ENCODE measurements at regions not wholly inside any gene's neighbourhood (a gene's known extent, or its start where the extent isn't known, plus 50 kb on each side); places are given as distances from the start of the nearest gene placed in this dataset.

DNA sequence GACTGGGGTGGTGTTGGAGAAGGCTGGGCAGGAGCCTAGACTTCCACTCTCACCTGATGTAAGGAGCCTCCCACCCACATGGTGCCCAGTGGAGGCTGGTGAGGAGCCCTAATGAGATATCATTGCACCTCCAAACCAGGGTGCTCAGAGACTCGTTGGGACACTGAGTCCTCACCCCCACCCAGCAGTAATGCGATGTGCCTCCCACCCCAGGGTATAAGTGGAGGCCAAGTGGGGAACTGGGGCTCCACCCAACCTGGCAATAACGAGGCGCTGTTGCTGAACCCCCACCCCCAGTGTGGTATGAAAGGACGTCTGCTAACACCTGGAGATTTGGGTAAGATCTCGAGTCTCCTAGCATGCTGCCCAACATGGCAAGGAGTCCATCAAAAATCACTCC, 510.2 kb downstream of the PREX1 start:
- DNase-seq (ENCODE audit: insufficient read length, low spot score) (no peak), FAIRE-seq (no peak)
- TF ChIP-seq POU2F2 (IDR thresholded peaks at IDR 0.05; ENCODE audit: low read depth, low read length): no peak
- TF ChIP-seq SPI1 (IDR thresholded peaks at IDR 0.05; ENCODE audit: low read depth, low read length): no peak
- TF ChIP-seq POLR2AphosphoS5 (IDR thresholded peaks at IDR 0.05; ENCODE audit: low read depth, low read length): no peak
- no peak for TF ChIP-seq PAX5 (IDR thresholded peaks at IDR 0.05; ENCODE audit: insufficient read depth, low read length, severe bottlenecking)
- no peak for TF ChIP-seq TAF1 (IDR thresholded peaks at IDR 0.05; ENCODE audit: low read depth, low read length)
- TF ChIP-seq POLR2A (IDR thresholded peaks at IDR 0.05; ENCODE audit: low read depth, low read length): no peak

DNA sequence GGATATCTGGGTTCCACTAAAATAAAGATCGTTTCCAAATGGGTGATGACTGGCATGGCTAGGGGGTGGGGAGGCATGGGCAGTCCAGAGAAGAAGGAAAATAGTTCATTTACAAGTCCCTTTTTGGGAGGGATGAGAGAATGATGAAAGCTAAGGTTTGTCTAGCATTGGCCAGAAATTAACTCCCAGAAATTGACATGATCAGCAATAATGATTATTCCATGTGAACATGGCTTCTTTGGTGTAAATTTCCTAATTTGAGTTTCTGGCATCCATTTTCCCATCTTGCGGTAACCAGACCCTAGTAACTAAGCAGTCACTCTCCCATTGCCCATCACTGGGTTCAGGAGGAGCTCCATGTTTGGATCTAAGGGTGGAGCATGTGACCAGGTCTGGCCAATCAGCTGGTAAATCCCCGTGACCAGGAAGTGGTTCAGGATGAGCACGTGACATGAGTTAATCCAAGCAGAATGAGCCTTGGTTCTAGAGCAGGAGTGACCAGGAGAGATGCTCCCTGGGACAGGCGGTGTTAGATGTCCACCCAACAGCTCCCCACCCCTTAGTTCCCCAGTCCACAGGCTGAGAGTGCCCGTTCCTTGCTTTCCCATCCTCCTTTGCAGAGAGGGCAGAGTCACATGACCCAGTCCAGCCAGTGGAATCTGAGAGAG, 512.7 kb downstream of the PREX1 start:
- FAIRE-seq (no peak), DNase-seq (ENCODE audit: insufficient read length, low spot score) (no peak)
- TF ChIP-seq SPI1 (IDR thresholded peaks at IDR 0.05; ENCODE audit: low read depth, low read length): no peak
- TF ChIP-seq POLR2AphosphoS5 (IDR thresholded peaks at IDR 0.05; ENCODE audit: low read depth, low read length): no peak
- TF ChIP-seq PAX5 (IDR thresholded peaks at IDR 0.05; ENCODE audit: insufficient read depth, low read length, severe bottlenecking): no peak
- TF ChIP-seq POU2F2 (IDR thresholded peaks at IDR 0.05; ENCODE audit: low read depth, low read length): no peak
- no peak for TF ChIP-seq TAF1 (IDR thresholded peaks at IDR 0.05; ENCODE audit: low read depth, low read length)
- no peak for TF ChIP-seq POLR2A (IDR thresholded peaks at IDR 0.05; ENCODE audit: low read depth, low read length)

DNA sequence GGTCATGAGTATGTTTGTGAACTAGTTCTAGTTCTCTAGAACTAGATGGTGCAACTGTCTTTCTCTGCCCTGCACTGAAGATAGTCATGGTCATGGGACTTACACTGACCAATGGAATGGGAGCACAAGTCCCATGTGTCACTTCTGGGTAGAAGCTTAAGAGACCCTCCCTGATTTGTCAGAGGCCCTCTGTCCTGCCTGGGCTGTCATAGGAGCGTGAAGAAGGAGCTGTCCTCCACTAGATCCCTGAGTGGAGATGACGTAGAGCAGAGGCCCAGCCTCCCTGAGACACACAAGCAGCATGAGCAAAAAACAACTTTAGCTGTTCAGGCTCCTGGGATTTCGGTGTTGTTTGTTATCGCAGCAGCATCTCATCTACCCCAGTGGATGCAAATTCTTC, 514.5 kb downstream of the PREX1 start:
- no peak for FAIRE-seq

DNA sequence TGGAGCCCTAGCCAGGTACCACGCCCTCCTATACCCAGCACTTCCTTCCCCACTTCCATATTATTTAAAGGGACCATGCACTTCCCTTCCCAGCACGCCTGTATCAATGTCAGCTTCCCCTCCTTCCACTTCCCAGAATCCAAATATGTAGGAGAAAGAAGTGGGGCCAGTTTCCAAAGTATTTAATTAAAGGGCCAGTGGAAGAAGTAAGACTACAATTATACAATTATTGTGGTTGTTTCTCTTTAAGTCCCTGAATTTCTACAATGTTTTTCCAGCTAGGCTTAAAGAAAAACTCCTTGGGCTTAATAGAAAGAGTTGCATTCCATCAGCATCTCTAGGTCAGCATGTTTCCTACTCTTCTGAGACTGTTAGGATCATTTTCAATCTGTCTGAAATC, 515.8 kb downstream of the PREX1 start:
- TF ChIP-seq POU2F2 (IDR thresholded peaks at IDR 0.05; ENCODE audit: low read depth, low read length) (no peak), PAX5 (IDR thresholded peaks at IDR 0.05; ENCODE audit: insufficient read depth, low read length, severe bottlenecking) (no peak), SPI1 (IDR thresholded peaks at IDR 0.05; ENCODE audit: low read depth, low read length) (no peak), TAF1 (IDR thresholded peaks at IDR 0.05; ENCODE audit: low read depth, low read length) (no peak), POLR2AphosphoS5 (IDR thresholded peaks at IDR 0.05; ENCODE audit: low read depth, low read length) (no peak), POLR2A (IDR thresholded peaks at IDR 0.05; ENCODE audit: low read depth, low read length) (no peak)
- FAIRE-seq: no peak
- DNase-seq (ENCODE audit: insufficient read length, low spot score): no peak

More for the DNA sequence above, 514.5 kb downstream of the PREX1 start:
- TF ChIP-seq POLR2A (IDR thresholded peaks at IDR 0.05; ENCODE audit: low read depth, low read length) (no peak), SPI1 (IDR thresholded peaks at IDR 0.05; ENCODE audit: low read depth, low read length) (no peak), PAX5 (IDR thresholded peaks at IDR 0.05; ENCODE audit: insufficient read depth, low read length, severe bottlenecking) (no peak), POU2F2 (IDR thresholded peaks at IDR 0.05; ENCODE audit: low read depth, low read length) (no peak), POLR2AphosphoS5 (IDR thresholded peaks at IDR 0.05; ENCODE audit: low read depth, low read length) (no peak), TAF1 (IDR thresholded peaks at IDR 0.05; ENCODE audit: low read depth, low read length) (no peak)
- DNase-seq (ENCODE audit: insufficient read length, low spot score): no peak

DNA sequence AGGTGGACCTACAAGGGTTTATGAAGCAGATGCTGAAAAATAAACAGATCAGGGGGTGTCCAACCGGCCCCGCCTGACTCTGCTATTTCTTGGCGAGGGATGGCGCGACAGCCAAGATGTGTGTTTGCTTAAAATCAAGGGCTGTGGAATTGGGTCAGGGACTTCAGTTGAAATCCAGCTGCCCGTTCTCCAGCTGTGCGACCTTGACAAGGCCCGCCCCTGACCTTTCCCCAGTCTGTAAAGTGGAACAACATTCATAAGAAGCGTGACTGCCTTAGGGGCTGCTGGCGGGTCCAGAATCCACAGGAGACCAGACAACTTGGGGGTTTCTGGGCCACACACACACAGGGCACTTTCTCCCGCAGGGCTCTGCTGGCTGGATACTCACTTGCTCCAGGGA, 517.5 kb downstream of the PREX1 start:
- TF ChIP-seq POU2F2 (IDR thresholded peaks at IDR 0.05; ENCODE audit: low read depth, low read length) (no peak), POLR2AphosphoS5 (IDR thresholded peaks at IDR 0.05; ENCODE audit: low read depth, low read length) (no peak), TAF1 (IDR thresholded peaks at IDR 0.05; ENCODE audit: low read depth, low read length) (no peak)
- FAIRE-seq (no peak), DNase-seq (ENCODE audit: insufficient read length, low spot score) (no peak)

DNA sequence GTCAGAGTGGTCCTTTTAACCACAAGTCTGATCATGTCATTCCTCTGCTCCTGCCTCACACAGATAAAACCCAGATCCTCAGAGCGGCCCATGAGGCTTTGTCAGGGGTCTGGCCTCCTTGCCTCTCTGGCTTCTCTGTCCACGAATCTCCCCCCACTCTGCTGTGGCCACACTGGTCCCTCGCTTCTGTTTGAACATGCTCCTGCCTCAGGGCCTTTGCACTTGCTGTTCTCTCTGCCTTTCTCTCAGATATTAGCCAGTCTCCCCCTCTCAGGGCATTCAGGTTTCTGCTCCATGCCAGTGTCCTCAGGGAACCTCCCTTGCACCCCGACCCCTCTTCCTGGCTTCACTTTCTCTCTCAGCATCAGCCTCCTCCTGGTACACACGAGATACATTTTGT, 518.5 kb downstream of the PREX1 start:
- DNase-seq (ENCODE audit: insufficient read length, low spot score): no peak
- no peak for FAIRE-seq
- TF ChIP-seq POU2F2 (IDR thresholded peaks at IDR 0.05; ENCODE audit: low read depth, low read length) (no peak), SPI1 (IDR thresholded peaks at IDR 0.05; ENCODE audit: low read depth, low read length) (no peak), POLR2A (IDR thresholded peaks at IDR 0.05; ENCODE audit: low read depth, low read length) (no peak), TAF1 (IDR thresholded peaks at IDR 0.05; ENCODE audit: low read depth, low read length) (no peak), PAX5 (IDR thresholded peaks at IDR 0.05; ENCODE audit: insufficient read depth, low read length, severe bottlenecking) (no peak), POLR2AphosphoS5 (IDR thresholded peaks at IDR 0.05; ENCODE audit: low read depth, low read length) (no peak)

DNA sequence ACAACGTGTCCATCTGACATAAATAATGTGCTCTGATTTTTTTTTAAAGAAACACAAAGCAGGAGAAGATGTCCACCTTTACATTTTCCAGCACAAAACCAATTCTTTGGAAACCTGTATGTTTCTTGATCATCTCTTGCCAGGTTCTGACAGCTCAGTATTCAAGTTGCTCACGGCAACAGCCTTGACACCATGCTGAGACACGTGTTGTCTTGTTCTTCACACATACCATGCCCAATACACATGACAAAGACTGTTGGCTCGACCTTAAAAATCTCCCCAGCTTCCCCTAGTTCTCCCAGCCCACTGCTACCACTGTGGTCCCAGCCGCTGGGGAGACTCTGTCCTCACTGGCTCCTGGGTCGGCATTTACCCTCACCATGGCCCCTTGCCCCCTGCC, 518.9 kb downstream of the PREX1 start:
- TF ChIP-seq SPI1 (IDR thresholded peaks at IDR 0.05; ENCODE audit: low read depth, low read length): no peak
- TF ChIP-seq PAX5 (IDR thresholded peaks at IDR 0.05; ENCODE audit: insufficient read depth, low read length, severe bottlenecking): no peak
- TF ChIP-seq TAF1 (IDR thresholded peaks at IDR 0.05; ENCODE audit: low read depth, low read length): no peak
- no peak for TF ChIP-seq POLR2AphosphoS5 (IDR thresholded peaks at IDR 0.05; ENCODE audit: low read depth, low read length)
- TF ChIP-seq POU2F2 (IDR thresholded peaks at IDR 0.05; ENCODE audit: low read depth, low read length): no peak
- TF ChIP-seq POLR2A (IDR thresholded peaks at IDR 0.05; ENCODE audit: low read depth, low read length): no peak
- FAIRE-seq (no peak), DNase-seq (ENCODE audit: insufficient read length, low spot score) (no peak)

DNA sequence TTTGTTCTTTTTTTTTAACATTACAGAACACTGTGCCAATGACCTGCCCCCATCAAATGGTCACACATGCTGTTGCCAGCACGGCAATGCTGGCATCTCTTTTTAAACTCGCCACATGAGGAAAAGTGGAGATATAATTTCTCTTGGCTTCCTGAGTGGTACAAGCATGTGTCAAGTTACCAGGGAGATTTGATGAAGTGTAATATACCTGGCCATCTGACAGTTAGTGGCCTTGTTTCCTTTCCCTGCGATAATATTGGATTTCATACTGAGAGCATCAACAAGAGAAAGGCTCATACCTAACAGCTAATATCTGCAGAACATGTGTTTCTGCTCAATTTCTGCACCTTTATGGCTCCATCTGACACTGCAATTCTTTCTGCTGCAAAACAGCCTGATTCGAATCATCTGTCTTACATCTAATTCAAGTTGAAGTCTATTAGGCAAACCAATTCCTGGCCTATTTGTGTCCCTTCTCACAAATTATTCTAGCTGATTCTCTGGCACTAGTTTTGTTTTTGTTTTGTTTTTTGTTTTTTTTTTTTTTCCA, 519.5 kb downstream of the PREX1 start:
- FAIRE-seq: no peak
- no peak for TF ChIP-seq TAF1 (IDR thresholded peaks at IDR 0.05; ENCODE audit: low read depth, low read length)
- TF ChIP-seq POLR2AphosphoS5 (IDR thresholded peaks at IDR 0.05; ENCODE audit: low read depth, low read length): no peak
- TF ChIP-seq PAX5 (IDR thresholded peaks at IDR 0.05; ENCODE audit: insufficient read depth, low read length, severe bottlenecking): no peak
- TF ChIP-seq POU2F2 (IDR thresholded peaks at IDR 0.05; ENCODE audit: low read depth, low read length): no peak
- TF ChIP-seq POLR2A (IDR thresholded peaks at IDR 0.05; ENCODE audit: low read depth, low read length): no peak
- no peak for DNase-seq (ENCODE audit: insufficient read length, low spot score)

DNA sequence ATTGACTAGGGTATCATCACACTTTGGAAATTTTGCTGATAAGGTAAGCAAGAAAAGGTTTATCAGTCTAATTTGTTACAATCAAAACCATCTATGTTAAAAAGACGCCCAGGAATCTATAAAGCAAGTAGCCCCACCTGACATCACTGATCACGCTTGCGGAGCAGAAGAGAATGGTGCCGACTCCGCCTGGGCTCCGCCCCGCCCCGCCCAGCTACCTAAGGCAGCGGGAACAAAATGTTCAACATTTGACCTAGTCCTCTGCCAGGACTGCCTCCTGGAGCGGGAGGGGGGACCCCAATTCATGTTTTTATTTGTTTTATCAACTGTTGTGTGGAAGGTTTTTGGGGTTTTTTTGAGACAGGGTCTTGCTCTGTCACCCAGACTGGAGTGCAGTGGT, 520.5 kb downstream of the PREX1 start:
- FAIRE-seq (no peak), DNase-seq (ENCODE audit: insufficient read length, low spot score) (no peak)

More for the DNA sequence above, 520.5 kb downstream of the PREX1 start:
- TF ChIP-seq POU2F2 (IDR thresholded peaks at IDR 0.05; ENCODE audit: low read depth, low read length) (no peak), POLR2AphosphoS5 (IDR thresholded peaks at IDR 0.05; ENCODE audit: low read depth, low read length) (no peak), TAF1 (IDR thresholded peaks at IDR 0.05; ENCODE audit: low read depth, low read length) (no peak), PAX5 (IDR thresholded peaks at IDR 0.05; ENCODE audit: insufficient read depth, low read length, severe bottlenecking) (no peak), POLR2A (IDR thresholded peaks at IDR 0.05; ENCODE audit: low read depth, low read length) (no peak), SPI1 (IDR thresholded peaks at IDR 0.05; ENCODE audit: low read depth, low read length) (no peak)
